CD4-positive, alpha-beta memory T cell (primary cell): ENCODE measurements at regions not wholly inside any gene's neighbourhood (a gene's known extent, or its start where the extent isn't known, plus 50 kb on each side); places are given as distances from the start of the nearest gene placed in this dataset.

Source experiments
- CTCF ChIA-PET: fragments of 350-600 bp; sonication (Branson Sonifier 250); formaldehyde crosslinking; loops from one replicate; lab custom pipeline; 2021; ENCODE audit warnings: inconsistent platforms; ENCODE audit not compliant: partially characterized antibody; lab: Charles Lee
- POLR2A ChIA-PET: fragments of 350-600 bp; sonication (Branson Sonifier 250); formaldehyde crosslinking; loops from one replicate; lab custom pipeline; 2021; ENCODE audit not compliant: partially characterized antibody; lab: Charles Lee
- DNase-seq, 5 donors: peaks; one replicate each; pipeline versions ENCODE4 v3.0.0 to v3.0.0-alpha.2; 2020 to 2022; ENCODE audit warnings: mixed read lengths in 1 of 5
- H3K27ac ChIP-seq: one replicate; pipeline ENCODE4 v1.7.0; 2013; ENCODE audit warnings: low read depth, low read length
- H3K27me3 ChIP-seq: 2 replicates; pipeline ENCODE4 v1.7.0; 2013; ENCODE audit warnings: mild to moderate bottlenecking, low read length, moderate library complexity; ENCODE audit not compliant: insufficient read depth
- H3K36me3 ChIP-seq: 2 replicates; pipeline ENCODE4 v1.7.0; 2013; ENCODE audit warnings: mild to moderate bottlenecking, low read length, moderate library complexity; ENCODE audit not compliant: insufficient read depth
- H3K4me1 ChIP-seq: 2 replicates; pipeline ENCODE4 v1.7.0; 2013; ENCODE audit warnings: mild to moderate bottlenecking, low read length, moderate library complexity; ENCODE audit not compliant: insufficient read depth
- H3K4me3 ChIP-seq, 2 donors: one replicate each; pipeline ENCODE4 v1.7.0; 2013; ENCODE audit warnings: low read length in 2 of 2, mild to moderate bottlenecking in 1 of 2
- H3K9me3 ChIP-seq, 2 donors: one replicate each; pipeline ENCODE4 v1.7.0; 2013; ENCODE audit warnings: low read length in 2 of 2, control low read depth in 1 of 2; ENCODE audit not compliant: control insufficient read depth in 1 of 2
- H3K27ac Mint-ChIP-seq, 7 donors: one replicate each; pipeline ENCODE4 v1.8.0; 2020 to 2021; ENCODE audit warnings: mixed read lengths in 7 of 7, mild to moderate bottlenecking in 6 of 7, inconsistent platforms in 3 of 7, moderate library complexity in 3 of 7
- H3K27me3 Mint-ChIP-seq, 2 donors: one replicate each; pipeline ENCODE4 v1.8.0; 2020 to 2021; ENCODE audit warnings: mixed read lengths in 2 of 2
- H3K36me3 Mint-ChIP-seq, 2 donors: one replicate each; pipeline ENCODE4 v1.8.0; 2020 to 2021; ENCODE audit warnings: mixed read lengths in 2 of 2, inconsistent platforms in 1 of 2, mild to moderate bottlenecking in 1 of 2
- H3K4me1 Mint-ChIP-seq, 4 donors: one replicate each; pipeline ENCODE4 v1.8.0; 2020 to 2021; ENCODE audit warnings: mixed read lengths in 4 of 4, mild to moderate bottlenecking in 1 of 4
- H3K4me3 Mint-ChIP-seq, 8 donors: one replicate each; pipeline ENCODE4 v1.8.0; 2020 to 2021; ENCODE audit warnings: mixed read lengths in 8 of 8, mild to moderate bottlenecking in 7 of 8, moderate library complexity in 6 of 8, inconsistent platforms in 3 of 8
- H3K9me3 Mint-ChIP-seq, 8 donors: one replicate each; pipeline ENCODE4 v1.8.0; 2020 to 2021; ENCODE audit warnings: mixed read lengths in 8 of 8, mild to moderate bottlenecking in 5 of 8, inconsistent platforms in 3 of 8, moderate library complexity in 1 of 8
- intact Hi-C: fragments of 100-400 bp; cut with micrococcal nuclease; formaldehyde crosslinking; loops from one replicate; pipeline ENCODE4 v1.15.1; 2023

DNA sequence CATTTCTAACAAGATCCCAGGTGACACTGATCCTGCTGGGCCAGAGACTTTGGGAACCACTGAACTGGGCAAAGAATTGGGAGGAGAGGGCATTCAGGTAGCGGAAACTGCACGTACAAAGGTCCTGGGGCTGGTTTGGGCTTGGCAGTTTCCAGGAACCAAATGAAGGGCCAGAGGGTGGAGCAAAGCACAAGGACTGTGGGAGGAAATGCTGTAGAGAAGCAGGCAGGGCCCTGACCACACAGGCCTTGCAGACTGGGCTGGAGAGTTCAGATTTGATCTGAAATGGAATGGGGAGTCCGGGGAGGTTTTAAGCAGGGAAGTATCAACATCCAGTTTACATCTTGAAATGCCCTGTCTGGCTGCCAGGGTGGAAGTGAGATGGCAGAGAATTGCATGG, 195.1 kb downstream of the PHETA1 start:
- Mint-ChIP-seq H3K4me3 (no peak overlapping the region), H3K9me3 (no peaks in the 10 kb centered on the region), H3K27me3 (peaks cover 5 to 29% of the 10 kb centered on the region in 2 donors), H3K36me3 (no peaks in the 10 kb centered on the region), H3K4me1 (no peaks in the 10 kb centered on the region), H3K27ac (no peak overlapping the region)
- DNase-seq, result no peak
- intact Hi-C loops, result loop anchor here (5.0 kb wide), 1 partner anchor 237 kb away; no protein-coding TSS in a partner anchor
- ChIA-PET CTCF (interaction anchor here (0.7 to 0.8 kb wide), 2 partner anchors 146 to 215 kb away, joined by 3 to 6 read pairs; no protein-coding TSS in a partner anchor), POLR2A (no interaction called here)
- no peaks in the 10 kb centered on the region for H3K36me3 ChIP-seq
- H3K27ac ChIP-seq, result no peak overlapping the region
- peaks cover 10% of the 10 kb centered on the region for H3K27me3 ChIP-seq
- H3K4me3 ChIP-seq, result no peak overlapping the region
- no peaks in the 10 kb centered on the region for H3K4me1 ChIP-seq
- H3K9me3 ChIP-seq, result no peaks in the 10 kb centered on the region

DNA sequence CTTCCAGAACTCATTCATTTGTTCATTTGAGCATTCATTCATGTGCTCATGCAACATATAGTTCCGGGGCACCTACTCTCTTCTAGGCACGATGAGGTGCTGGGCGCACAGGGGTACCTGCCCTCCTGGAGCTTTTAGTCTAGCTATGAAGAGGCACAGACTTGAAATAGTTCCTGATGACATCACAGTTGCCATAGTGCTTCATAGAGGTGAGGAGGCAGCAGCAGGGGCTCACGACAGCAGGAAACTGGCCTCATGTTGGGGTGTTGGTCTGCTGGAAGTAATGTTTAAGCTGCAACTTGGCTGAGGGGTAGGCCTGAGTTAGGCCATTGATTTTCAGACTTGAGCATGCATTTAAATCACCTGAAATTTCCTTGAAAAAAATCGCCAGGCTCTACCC, 195.5 kb downstream of the PHETA1 start:
- peaks cover 5 to 26% of the 10 kb centered on the region in 2 donors for H3K27me3 Mint-ChIP-seq
- H3K4me1 ChIP-seq, result no peaks in the 10 kb centered on the region
- POLR2A ChIA-PET, result no interaction called here
- no peaks in the 10 kb centered on the region for H3K9me3 ChIP-seq
- H3K27ac ChIP-seq, result no peak overlapping the region
- H3K27ac Mint-ChIP-seq, result no peak overlapping the region
- H3K9me3 Mint-ChIP-seq, result no peaks in the 10 kb centered on the region
- H3K4me3 ChIP-seq, result no peak overlapping the region
- peaks cover 10% of the 10 kb centered on the region for H3K27me3 ChIP-seq
- H3K4me1 Mint-ChIP-seq, result no peaks in the 10 kb centered on the region
- no peaks in the 10 kb centered on the region for H3K36me3 ChIP-seq
- no peaks in the 10 kb centered on the region for H3K36me3 Mint-ChIP-seq
- CTCF ChIA-PET, result no interaction called here
- no peak overlapping the region for H3K4me3 Mint-ChIP-seq
- DNase-seq, result no peak
- intact Hi-C loops, result loop anchor here (5.0 kb wide), 1 partner anchor 236 kb away; no protein-coding TSS in a partner anchor

DNA sequence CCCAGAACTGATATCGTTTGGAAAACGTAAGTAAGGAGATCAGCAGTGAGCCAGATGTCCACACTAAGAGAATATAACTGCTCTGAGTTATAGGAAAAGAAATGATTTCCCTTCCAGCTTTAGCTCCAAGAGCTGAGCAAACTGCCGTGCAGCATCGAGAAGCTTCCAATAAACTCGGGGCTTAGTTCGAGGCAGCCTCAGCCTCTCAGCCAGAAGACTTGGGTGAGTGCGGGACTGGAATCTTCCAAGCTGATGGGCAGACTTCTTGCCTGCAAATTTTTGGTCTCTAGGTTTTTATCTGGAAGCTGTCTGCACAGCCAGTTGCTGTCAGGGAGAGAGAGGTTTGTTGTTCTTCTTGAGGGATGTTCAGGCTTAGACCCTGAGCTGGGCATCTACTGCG, 196.1 kb downstream of the PHETA1 start:
- Histone ChIP-seq H3K27me3 (peaks cover 10% of the 10 kb centered on the region), H3K36me3 (no peaks in the 10 kb centered on the region), H3K27ac (no peak overlapping the region), H3K4me3 (no peak overlapping the region), H3K9me3 (no peaks in the 10 kb centered on the region), H3K4me1 (no peaks in the 10 kb centered on the region)
- Mint-ChIP-seq H3K27me3 (peaks cover 5 to 29% of the 10 kb centered on the region in 2 donors), H3K4me3 (no peak overlapping the region), H3K4me1 (no peaks in the 10 kb centered on the region), H3K27ac (no peak overlapping the region), H3K9me3 (no peaks in the 10 kb centered on the region), H3K36me3 (no peaks in the 10 kb centered on the region)
- ChIA-PET POLR2A (no interaction called here), CTCF (interaction anchor here (1.7 kb wide), 1 partner anchor 149 kb away, joined by 5 read pairs; no protein-coding TSS in a partner anchor)
- no peak for DNase-seq
- intact Hi-C loops, result loop anchor here (5.0 kb wide), 1 partner anchor 235 kb away; no protein-coding TSS in a partner anchor

DNA sequence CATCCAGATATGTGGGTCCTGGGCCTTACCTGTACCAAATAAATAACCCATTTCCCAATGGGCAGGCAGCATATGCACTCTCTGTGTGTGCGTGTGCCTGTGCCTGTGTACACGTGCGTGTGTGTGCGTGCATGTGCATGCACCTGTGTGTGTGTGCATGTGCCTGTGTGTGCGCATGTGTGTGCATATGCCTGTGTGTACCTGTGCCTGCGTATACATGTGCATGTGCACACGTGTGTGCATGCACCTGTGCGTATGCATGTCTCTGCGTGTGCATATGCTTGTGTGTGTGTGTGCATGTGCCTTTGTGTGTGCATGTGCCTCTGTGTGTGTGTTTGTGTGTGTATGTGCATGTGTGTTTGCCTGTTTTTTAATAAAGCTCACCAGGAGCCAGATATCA, 197.1 kb downstream of the PHETA1 start:
- no peak overlapping the region for H3K27ac Mint-ChIP-seq
- no peaks in the 10 kb centered on the region for H3K36me3 Mint-ChIP-seq
- POLR2A ChIA-PET, result no interaction called here
- CTCF ChIA-PET, result interaction anchor here (1.7 kb wide), 1 partner anchor 148 kb away, joined by 5 read pairs; no protein-coding TSS in a partner anchor
- no peak overlapping the region for H3K4me3 ChIP-seq
- H3K4me1 Mint-ChIP-seq, result no peaks in the 10 kb centered on the region
- H3K4me3 Mint-ChIP-seq, result peak overlapping the region in 1 of 8 donors; percentile 18
- intact Hi-C loops, result loop anchor here (5.0 kb wide), 1 partner anchor 235 kb away; no protein-coding TSS in a partner anchor
- no peaks in the 10 kb centered on the region for H3K9me3 ChIP-seq
- H3K27ac ChIP-seq, result no peak overlapping the region
- no peak for DNase-seq
- no peaks in the 10 kb centered on the region for H3K9me3 Mint-ChIP-seq
- H3K36me3 ChIP-seq, result no peaks in the 10 kb centered on the region
- H3K4me1 ChIP-seq, result no peaks in the 10 kb centered on the region
- peaks cover 10% of the 10 kb centered on the region for H3K27me3 ChIP-seq
- H3K27me3 Mint-ChIP-seq, result peaks cover 5 to 29% of the 10 kb centered on the region in 2 donors

DNA sequence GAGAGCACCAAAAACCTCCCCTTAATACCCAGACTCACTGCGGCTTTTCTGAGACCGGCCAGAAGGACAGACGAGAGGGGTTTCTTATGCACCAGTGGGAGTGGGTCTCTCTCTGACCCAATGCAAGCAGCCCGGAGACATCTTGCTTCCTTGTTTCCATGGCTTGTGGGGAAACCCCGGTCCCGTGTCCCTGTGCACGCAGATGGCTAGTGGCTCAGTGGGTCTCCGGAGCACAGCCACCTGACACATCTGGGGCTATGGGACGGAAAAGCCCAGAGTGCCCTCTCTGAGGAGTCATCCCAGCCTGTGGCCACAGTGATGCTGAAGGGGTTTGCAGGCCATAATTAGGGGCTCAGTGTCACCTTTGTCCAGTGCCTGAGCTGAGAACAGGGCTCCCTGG, 197.6 kb downstream of the PHETA1 start:
- Mint-ChIP-seq H3K27me3 (peaks cover 2 to 26% of the 10 kb centered on the region in 2 donors), H3K9me3 (no peaks in the 10 kb centered on the region), H3K27ac (no peak overlapping the region), H3K36me3 (no peaks in the 10 kb centered on the region), H3K4me3 (no peak overlapping the region), H3K4me1 (no peaks in the 10 kb centered on the region)
- DNase-seq, result no peak
- H3K4me3 ChIP-seq, result no peak overlapping the region
- H3K27me3 ChIP-seq, result peaks cover 10% of the 10 kb centered on the region
- no peak overlapping the region for H3K27ac ChIP-seq
- intact Hi-C loops, result loop anchor here (5.0 kb wide), 1 partner anchor 234 kb away; no protein-coding TSS in a partner anchor
- ChIA-PET POLR2A (no interaction called here), CTCF (interaction anchor here (1.7 kb wide), 1 partner anchor 147 kb away, joined by 5 read pairs; no protein-coding TSS in a partner anchor)
- H3K9me3 ChIP-seq, result no peaks in the 10 kb centered on the region
- no peaks in the 10 kb centered on the region for H3K4me1 ChIP-seq
- no peaks in the 10 kb centered on the region for H3K36me3 ChIP-seq

DNA sequence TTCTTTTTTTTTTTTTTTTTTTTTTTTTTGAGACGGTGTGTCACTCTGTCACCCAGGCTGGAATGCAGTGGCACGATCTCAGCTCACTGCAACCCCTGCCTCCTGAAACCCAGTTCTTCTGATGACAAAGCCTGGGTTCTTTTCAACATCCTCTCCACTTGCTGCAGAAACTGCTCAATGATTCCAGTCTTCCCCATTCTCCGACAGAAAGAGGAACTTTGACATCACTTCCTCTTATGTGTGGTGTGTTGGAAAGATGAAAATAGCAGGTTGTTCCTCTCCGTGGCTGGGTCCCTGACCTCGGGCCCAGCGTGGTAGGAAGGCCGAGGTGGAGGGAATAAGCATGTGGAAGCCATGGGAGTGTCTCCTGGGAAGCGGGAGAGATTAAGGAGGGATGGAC, 198.4 kb downstream of the PHETA1 start:
- intact Hi-C loops, result loop anchor here (5.0 kb wide), 1 partner anchor 233 kb away; no protein-coding TSS in a partner anchor
- Histone ChIP-seq H3K9me3 (no peaks in the 10 kb centered on the region), H3K27ac (no peak overlapping the region), H3K27me3 (peaks cover 10% of the 10 kb centered on the region), H3K4me3 (no peak overlapping the region), H3K36me3 (no peaks in the 10 kb centered on the region), H3K4me1 (no peaks in the 10 kb centered on the region)
- H3K4me3 Mint-ChIP-seq, result no peak overlapping the region
- no peaks in the 10 kb centered on the region for H3K4me1 Mint-ChIP-seq
- H3K9me3 Mint-ChIP-seq, result no peaks in the 10 kb centered on the region
- no peaks in the 10 kb centered on the region for H3K36me3 Mint-ChIP-seq
- CTCF ChIA-PET, result no interaction called here
- no peak for DNase-seq
- POLR2A ChIA-PET, result no interaction called here
- peaks cover 2 to 21% of the 10 kb centered on the region in 2 donors for H3K27me3 Mint-ChIP-seq
- H3K27ac Mint-ChIP-seq, result peak overlapping the region in 1 of 7 donors; percentile 46

DNA sequence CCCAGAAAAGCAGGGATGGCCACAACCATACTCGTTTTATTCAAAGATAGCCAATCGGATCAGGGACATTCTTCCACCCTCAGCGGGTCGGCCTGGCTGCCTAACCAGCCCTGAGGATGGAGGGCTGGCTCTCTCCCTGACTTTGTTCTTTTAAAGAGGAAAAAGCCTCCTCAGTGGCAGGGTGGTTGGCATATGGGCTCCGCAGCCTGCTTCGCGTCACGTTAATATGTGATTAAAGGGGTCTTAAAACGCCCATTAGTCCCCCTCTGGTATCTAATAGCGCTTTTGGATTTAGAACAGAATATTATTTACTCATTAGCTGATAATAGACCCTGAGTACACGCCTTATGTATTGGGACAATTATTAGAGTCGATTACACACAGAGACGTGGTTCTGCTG, 199.4 kb downstream of the PHETA1 start:
- Mint-ChIP-seq H3K9me3 (peaks cover 0 to 2% (median 0%) of the 10 kb centered on the region in 8 donors), H3K27ac (no peak overlapping the region), H3K36me3 (no peaks in the 10 kb centered on the region), H3K27me3 (peaks cover 2 to 19% of the 10 kb centered on the region in 2 donors), H3K4me3 (no peak overlapping the region), H3K4me1 (no peaks in the 10 kb centered on the region)
- Histone ChIP-seq H3K36me3 (no peaks in the 10 kb centered on the region), H3K27ac (no peak overlapping the region), H3K27me3 (peaks cover 2% of the 10 kb centered on the region), H3K9me3 (no peaks in the 10 kb centered on the region), H3K4me1 (no peaks in the 10 kb centered on the region), H3K4me3 (no peak overlapping the region)
- intact Hi-C loops, result no loop called here
- DNase-seq, result no peak
- ChIA-PET CTCF (no interaction called here), POLR2A (no interaction called here)
